GM03348 (cell line): ENCODE measurements at regions not wholly inside any gene's neighbourhood (a gene's known extent, or its start where the extent isn't known, plus 50 kb on each side); places are given as distances from the start of the nearest gene placed in this dataset.
A peak's percentile ranks its signal among the peaks of the same experiment; 100 is the strongest.
"Not testable (repeated sequence)": the region's sequence is repeated elsewhere in the genome, so short reads cannot be mapped to it uniquely, and the experiment has no call there.

Source experiments
- DNase-seq: peaks from one replicate; pipeline ENCODE4 v3.0.0; 2012; ENCODE audit warnings: low spot score

- peak; percentile 6 for DNase-seq
Observed at GRCh38 chr6:50899306-50899870, 80.7 kb downstream of the TFAP2B start.

DNA sequence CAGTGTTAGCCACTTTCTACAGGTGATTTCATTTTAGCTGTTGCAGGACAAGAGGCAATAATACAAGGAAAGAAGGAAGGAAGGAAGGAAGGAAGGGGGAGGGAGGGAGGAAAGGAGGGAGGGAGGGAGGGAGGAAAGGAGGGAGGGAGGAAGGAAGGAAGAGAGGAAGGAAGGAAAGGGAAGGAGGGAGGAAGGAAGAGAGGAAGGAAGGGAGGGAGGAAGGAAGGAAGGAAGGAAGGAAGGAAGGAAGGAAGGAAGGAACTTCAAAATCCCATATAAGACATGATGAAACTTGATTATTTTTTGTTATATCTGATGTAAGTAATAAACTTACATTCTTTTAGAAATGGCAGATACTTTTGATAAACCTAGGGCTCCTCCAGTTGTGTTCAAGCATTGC lies 83.6 kb downstream of the TFAP2B start:
- DNase-seq = no peak

DNA sequence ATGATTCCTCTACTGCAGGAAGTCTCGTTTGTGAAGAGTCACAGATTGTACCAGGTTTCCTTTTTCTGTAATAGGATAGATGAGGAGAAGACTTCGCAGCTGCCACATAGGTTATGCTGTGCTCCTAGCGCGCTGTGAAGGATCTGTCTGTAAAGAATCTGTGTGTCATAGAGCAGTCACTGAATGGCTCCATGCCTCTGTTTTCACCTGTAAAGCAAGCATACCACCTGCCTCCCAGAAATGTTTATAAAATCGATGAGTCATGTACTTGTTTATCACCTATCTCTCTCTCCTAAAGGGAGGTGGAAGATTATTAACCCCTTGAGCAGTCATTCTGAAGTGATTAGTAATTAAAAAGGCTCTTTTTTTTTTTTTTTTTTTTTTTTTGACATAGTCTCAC lies 86.6 kb downstream of the TFAP2B start:
- no peak for DNase-seq

DNA sequence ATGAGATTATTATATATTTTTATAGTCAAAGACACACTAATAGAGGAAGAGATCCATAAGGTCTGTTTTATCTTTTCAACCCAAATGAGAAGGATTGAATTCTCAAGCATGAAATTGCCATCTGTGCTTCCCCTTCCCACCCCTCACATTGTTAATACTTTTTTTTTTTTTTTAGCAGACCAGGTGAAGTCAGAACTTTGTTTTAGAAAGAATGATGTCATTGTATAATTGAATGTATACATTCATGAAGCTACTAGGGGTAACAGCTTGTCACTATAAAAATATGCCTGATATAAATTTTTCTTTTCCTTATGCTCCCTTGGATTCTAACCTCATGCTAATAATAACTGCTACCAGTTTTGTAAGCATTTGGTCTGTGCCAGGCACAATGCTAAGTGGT lies 88.9 kb downstream of the TFAP2B start:
- DNase-seq = no peak

DNA sequence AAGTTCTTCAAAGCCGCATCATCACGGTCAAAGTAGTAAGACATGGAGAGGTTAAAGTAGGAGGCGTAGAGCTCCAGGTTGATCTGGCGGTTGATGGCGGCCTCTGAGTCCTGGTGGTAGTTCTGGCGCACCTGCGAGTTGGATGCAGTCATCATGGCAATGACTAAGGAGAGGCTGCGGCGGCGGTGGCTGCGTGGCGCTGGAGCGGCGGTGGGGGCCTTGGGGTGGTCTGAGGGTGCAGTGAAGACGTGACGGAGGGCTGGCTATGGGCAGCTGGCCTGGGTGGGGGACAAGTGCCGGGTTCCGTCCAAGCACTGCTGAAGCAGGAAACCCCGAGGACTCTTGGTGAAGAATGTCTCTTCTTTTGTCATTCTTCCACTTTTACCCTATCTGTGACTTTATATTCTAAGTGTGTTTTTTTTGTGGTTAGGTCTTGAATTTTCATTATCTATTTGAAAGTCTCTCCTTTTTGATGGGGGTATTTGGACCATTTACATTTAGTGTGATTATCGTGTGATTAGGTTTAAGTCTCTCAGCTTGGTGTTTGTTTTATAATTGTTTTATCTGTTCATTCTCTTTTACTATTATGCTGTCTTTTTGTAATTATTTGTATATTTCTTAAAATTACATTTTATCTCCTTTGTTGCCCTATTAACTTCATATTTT lies 94.6 kb downstream of the TFAP2B start:
- DNase-seq = no peak

DNA sequence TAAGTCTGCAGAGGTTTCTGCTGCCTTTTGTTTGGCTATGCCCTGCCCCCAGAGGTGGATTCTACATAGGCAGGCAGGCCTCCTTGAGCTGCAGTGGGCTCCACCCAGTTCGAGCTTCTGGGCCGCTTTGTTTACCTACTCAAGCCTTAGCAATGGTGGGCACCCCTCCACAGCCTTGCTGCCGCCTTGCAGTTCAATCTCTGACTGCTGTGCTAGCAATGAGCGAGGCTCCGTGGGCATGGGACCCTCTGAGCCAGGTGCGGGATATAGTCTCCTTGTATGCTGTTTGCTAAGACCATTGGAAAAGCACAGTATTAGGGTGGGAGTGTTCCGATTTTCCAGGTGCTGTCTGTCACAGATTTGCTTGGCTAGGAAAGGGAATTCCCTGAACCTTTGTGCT lies 102.7 kb downstream of the TFAP2B start:
- not testable (repeated sequence) for DNase-seq

GRCh38 chr6:50921968-50922367 lies 103.3 kb downstream of the TFAP2B start:
- no peak for DNase-seq

GRCh38 chr6:50922579-50923525 lies 104.2 kb downstream of the TFAP2B start:
- no peak for DNase-seq

DNA sequence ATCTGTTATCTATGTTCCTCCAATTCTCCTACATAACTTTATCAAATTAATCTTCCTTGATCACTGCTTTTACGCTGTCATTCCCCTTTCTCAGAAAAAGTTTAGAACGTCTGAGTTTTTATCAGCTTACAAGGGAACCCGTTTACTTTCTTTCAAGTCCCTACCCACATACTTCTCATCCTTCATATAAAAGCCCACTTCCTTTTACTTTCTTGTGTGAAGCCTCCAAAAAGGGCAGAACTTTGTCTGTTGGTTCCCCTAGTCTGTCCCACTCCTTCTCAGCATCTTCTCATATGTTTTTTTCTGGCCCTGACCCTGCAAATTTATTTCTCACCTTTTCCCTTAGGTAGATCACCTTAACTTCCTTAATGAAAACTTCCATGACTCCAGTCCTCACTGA lies 106.1 kb downstream of the TFAP2B start:
- DNase-seq = no peak

DNA sequence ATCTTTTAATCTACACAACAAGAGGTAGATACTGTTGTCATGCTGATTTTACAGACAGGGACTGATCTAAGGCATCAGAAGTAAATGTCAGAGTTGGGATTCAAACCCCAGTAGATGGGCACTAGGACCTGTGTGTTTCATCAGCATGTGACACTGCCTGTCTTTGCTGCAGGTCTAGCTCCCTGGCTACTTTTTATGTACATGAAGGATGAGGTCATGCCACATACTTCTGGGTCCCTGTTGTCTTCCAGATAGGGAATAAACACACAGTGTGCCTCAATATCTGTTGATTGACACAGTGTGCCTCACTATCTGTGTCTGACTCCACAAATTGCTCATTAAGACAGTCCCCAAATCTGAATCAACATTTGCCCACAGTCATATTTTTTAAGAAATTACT lies 106.9 kb downstream of the TFAP2B start:
- DNase-seq = no peak

DNA sequence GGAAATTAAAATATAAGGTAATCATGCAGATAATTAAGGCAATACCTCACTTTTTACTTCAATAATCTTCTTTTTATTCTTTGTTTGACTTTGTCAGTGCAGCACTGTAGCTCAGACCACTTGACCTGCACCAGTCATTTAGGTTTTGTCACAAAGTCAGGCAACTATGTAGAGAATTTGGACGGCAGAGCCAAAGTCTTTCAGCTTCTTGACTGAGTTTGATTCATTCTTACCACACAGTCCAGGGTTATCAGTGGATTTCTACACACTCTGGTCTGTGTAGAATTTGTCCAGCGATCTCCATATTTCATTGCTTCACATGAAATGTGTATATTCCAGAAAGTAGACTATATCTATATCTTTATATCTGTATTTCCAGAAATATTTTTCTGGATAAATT lies 107.3 kb downstream of the TFAP2B start:
- DNase-seq = peak; percentile 5

GRCh38 chr6:50927800-50928199 lies 109.1 kb downstream of the TFAP2B start:
- DNase-seq = peak; percentile 7

DNA sequence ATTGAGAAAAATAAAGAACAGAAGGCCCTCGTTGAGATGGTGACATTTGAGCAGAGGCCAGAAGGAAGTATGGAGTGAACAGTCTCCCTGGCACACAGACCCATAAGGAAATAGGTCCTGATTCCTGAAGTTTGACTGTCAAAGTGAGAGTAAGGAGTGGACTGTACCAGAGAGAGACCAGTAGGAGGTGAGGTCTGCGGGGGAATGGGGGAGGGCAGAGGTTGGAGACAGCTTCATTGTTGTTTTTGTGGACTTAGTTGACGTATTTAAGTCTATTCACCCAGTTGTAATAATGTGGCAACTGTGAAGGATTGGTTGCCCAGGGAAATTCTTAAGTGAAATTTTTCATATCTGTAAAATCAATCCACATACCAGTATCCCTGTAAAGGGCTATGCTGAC lies 110.7 kb downstream of the TFAP2B start:
- no peak for DNase-seq

- DNase-seq = no peak
Observed at GRCh38 chr6:50935442-50935841, 116.8 kb downstream of the TFAP2B start.

- peak; percentile 15 for DNase-seq
Observed at GRCh38 chr6:50936277-50936681, 117.6 kb downstream of the TFAP2B start.

DNA sequence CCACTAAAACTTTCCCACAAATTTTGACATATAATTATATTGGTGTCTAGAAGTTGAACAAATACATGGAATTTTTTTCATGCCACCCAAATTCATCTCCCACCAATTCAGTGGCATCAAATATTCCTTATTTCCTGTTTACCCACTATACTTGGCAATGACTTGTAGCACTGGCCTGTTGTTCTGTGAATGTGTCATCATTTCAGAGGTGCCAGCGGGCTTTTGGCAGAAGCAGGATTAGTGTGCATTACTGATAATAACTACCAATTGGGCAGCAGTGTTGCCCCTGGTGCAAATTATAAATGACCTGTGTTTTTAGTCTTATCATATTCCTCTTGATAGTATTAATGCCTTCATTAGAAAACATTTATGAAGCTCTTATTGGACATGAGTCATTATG lies 121.3 kb downstream of the TFAP2B start:
- no peak for DNase-seq

GRCh38 chr6:50945789-50946188 lies 127.1 kb downstream of the TFAP2B start:
- no peak for DNase-seq

GRCh38 chr6:50952092-50952907 lies 133.6 kb downstream of the TFAP2B start:
- peak; percentile 37 for DNase-seq

DNA sequence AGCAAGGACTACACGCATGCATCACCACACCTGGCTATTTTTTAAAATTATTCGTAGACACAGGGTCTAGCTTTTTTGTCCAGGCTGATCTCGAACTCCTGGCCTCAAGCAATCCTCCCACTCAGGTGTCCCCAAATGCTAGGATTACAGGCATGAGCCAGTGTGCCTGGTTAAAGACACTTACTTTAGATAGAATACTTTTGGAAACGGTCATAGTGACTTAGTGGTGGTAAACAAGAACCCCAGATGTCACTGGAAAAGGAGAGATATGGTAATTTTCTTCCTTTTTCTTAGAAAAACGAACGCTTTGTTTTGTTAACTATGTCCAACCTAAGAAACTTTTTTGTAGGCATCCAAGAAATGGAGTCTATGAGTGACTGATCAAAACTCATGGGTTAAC lies 137.3 kb downstream of the TFAP2B start:
- DNase-seq = no peak

DNA sequence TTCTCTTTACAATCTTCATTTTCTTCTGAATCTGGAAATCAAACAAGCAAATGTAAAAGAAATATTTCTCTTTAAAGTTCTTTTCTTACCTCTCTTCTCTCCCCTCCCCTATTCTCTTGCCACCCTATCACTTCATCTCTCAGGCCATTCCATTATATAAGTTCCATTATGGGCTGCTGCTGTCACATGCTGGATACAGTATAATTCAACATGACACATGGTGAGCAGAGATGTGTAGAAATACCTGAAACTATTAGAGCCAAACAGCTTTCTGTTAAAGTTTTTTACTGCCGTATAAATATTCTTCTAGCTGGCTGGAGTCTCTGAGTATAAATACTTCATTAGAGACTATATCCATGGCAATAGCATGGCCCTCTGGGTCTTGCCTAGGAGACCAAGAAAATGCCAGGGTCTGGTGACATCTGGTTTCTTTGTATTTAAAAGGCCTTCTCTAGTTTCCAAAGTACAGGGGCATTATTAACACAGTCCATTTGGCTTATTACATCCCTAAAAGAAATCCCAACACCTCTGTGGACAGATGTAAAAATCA lies 139.6 kb downstream of the TFAP2B start:
- no peak for DNase-seq

- no peak for DNase-seq
Observed at GRCh38 chr6:50959081-50959641, 140.5 kb downstream of the TFAP2B start.

GRCh38 chr6:50961611-50962010 lies 142.9 kb downstream of the TFAP2B start:
- DNase-seq = no peak
